Astrocyte (in vitro differentiated cells and primary cell): ENCODE measurements at regions not wholly inside any gene's neighbourhood (a gene's known extent, or its start where the extent isn't known, plus 50 kb on each side); places are given as distances from the start of the nearest gene placed in this dataset.

Source experiments
- DNase-seq: peaks from one replicate; pipeline ENCODE4 v3.0.0-alpha.2; 2010; ENCODE audit warnings: low read depth
- FAIRE-seq: peaks from 2 replicates; lab custom pipeline; 2011; peaks lifted over from hg19 to GRCh38; lab: Jason Lieb, UNC
- H2AFZ ChIP-seq: 2 replicates; pipeline ENCODE4 v1.6.0; 2012; ENCODE audit warnings: low read depth, low read length, inconsistent platforms
- H3K27ac ChIP-seq: 2 replicates; pipeline ENCODE4 v1.5.1; 2011; ENCODE audit warnings: low read depth, low read length, inconsistent platforms
- H3K27me3 ChIP-seq: 2 replicates; pipeline ENCODE4 v1.6.0; 2011; ENCODE audit warnings: low read length, inconsistent platforms; ENCODE audit not compliant: insufficient read depth
- H3K36me3 ChIP-seq: 2 replicates; pipeline ENCODE4 v1.5.1; 2011; ENCODE audit warnings: low read length, inconsistent platforms; ENCODE audit not compliant: insufficient read depth
- H3K4me1 ChIP-seq: 2 replicates; pipeline ENCODE4 v1.5.1; 2011; ENCODE audit warnings: low read length, inconsistent platforms; ENCODE audit not compliant: insufficient read depth
- H3K4me2 ChIP-seq: 2 replicates; pipeline ENCODE4 v1.6.0; 2012; ENCODE audit warnings: low read length, inconsistent platforms
- H3K4me3 ChIP-seq: 2 replicates; pipeline ENCODE4 v1.5.1; 2011; ENCODE audit warnings: low read depth, mild to moderate bottlenecking, low read length, inconsistent platforms; ENCODE audit not compliant: insufficient read depth
- H3K79me2 ChIP-seq: 2 replicates; pipeline ENCODE4 v1.6.0; 2012; ENCODE audit warnings: mild to moderate bottlenecking, low read length, inconsistent platforms; ENCODE audit not compliant: insufficient read depth
- H3K9ac ChIP-seq: 2 replicates; pipeline ENCODE4 v1.6.0; 2012; ENCODE audit warnings: mild to moderate bottlenecking, low read length, inconsistent platforms
- H3K9me3 ChIP-seq: 2 replicates; pipeline ENCODE4 v1.5.1; 2012; ENCODE audit warnings: low read depth, mild to moderate bottlenecking, low read length, inconsistent platforms; ENCODE audit not compliant: insufficient read depth
- H4K20me1 ChIP-seq: 2 replicates; pipeline ENCODE4 v1.6.0; 2012; ENCODE audit warnings: low read length, inconsistent platforms; ENCODE audit not compliant: insufficient read depth
- H3K27ac Mint-ChIP-seq: one replicate; pipeline ENCODE4 v1.8.0; 2021; ENCODE audit warnings: mild to moderate bottlenecking, mixed read lengths; ENCODE audit not compliant: unreplicated experiment
- H3K27me3 Mint-ChIP-seq: one replicate; pipeline ENCODE4 v1.8.0; 2021; ENCODE audit warnings: low read depth, mixed read lengths; ENCODE audit not compliant: unreplicated experiment
- H3K36me3 Mint-ChIP-seq: one replicate; pipeline ENCODE4 v1.8.0; 2021; ENCODE audit warnings: low read depth, mixed read lengths; ENCODE audit not compliant: unreplicated experiment
- H3K4me1 Mint-ChIP-seq: one replicate; pipeline ENCODE4 v1.8.0; 2021; ENCODE audit warnings: low read depth, mixed read lengths; ENCODE audit not compliant: unreplicated experiment
- H3K4me3 Mint-ChIP-seq: one replicate; pipeline ENCODE4 v1.8.0; 2021; ENCODE audit warnings: mild to moderate bottlenecking, moderate library complexity, mixed read lengths; ENCODE audit not compliant: unreplicated experiment
- H3K9me3 Mint-ChIP-seq: one replicate; pipeline ENCODE4 v1.8.0; 2021; ENCODE audit warnings: mild to moderate bottlenecking, mixed read lengths; ENCODE audit not compliant: unreplicated experiment
- EZH2 ChIP-seq: IDR thresholded peaks from 2 replicates; pipeline ENCODE4 v1.6.1; 2012; ENCODE audit warnings: mild to moderate bottlenecking, low read length, inconsistent platforms; ENCODE audit not compliant: insufficient read depth
- TF ChIP-seq, protein P1 (sequence below): IDR thresholded peaks from 2 replicates; pipeline ENCODE4 v1.5.1; 2011; ENCODE audit warnings: low read depth, mild to moderate bottlenecking, inconsistent platforms, low read length, moderate library complexity; ENCODE audit not compliant: insufficient read depth

DNA sequence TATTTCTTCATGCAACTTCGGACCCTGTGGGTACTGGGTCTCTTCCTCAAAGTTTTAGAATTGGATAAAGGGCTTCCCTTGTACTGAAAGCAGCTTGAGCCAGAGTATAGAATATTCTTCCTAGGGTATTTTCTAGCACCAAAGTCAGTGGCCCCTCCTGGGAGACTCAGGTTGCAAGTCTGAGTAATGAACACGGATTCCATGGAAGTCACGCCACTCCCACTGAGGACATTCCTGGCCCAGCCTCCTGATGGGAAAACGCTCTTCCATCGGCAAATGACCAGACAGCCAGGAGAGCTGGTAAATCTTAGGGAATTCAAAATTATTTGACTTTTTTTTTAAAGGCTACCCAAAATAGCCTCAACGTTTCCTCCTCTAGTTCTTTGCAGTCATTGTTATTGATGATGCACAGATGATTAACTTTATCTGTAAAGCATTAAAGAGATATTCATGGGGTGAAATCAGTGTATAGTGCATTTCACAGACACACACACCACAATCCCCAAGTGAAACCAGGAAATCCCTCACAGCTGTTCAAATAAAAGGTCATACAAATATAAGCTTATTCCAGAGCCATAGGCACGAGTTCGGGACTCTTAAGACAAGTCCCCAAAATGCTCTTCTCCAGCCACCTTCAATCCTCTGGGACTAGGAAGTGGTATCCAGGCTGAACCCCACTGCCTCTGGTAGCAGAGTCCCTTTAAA lies 248.8 kb downstream of the SOD2 start:
- no peaks in the 10 kb centered on the region for H3K9me3 ChIP-seq
- H3K4me1 Mint-ChIP-seq, result peaks cover 9% of the 10 kb centered on the region
- H3K4me3 ChIP-seq, result no peak overlapping the region
- no peaks in the 10 kb centered on the region for H3K36me3 ChIP-seq
- H3K9me3 Mint-ChIP-seq, result peaks cover 12% of the 10 kb centered on the region
- no peak for TF ChIP-seq EZH2
- TF ChIP-seq, protein P1, sequence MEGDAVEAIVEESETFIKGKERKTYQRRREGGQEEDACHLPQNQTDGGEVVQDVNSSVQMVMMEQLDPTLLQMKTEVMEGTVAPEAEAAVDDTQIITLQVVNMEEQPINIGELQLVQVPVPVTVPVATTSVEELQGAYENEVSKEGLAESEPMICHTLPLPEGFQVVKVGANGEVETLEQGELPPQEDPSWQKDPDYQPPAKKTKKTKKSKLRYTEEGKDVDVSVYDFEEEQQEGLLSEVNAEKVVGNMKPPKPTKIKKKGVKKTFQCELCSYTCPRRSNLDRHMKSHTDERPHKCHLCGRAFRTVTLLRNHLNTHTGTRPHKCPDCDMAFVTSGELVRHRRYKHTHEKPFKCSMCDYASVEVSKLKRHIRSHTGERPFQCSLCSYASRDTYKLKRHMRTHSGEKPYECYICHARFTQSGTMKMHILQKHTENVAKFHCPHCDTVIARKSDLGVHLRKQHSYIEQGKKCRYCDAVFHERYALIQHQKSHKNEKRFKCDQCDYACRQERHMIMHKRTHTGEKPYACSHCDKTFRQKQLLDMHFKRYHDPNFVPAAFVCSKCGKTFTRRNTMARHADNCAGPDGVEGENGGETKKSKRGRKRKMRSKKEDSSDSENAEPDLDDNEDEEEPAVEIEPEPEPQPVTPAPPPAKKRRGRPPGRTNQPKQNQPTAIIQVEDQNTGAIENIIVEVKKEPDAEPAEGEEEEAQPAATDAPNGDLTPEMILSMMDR, result no peak
- H3K36me3 Mint-ChIP-seq, result no peaks in the 10 kb centered on the region
- no peak overlapping the region for H3K27ac ChIP-seq
- no peaks in the 10 kb centered on the region for H3K79me2 ChIP-seq
- H3K4me2 ChIP-seq, result no peak overlapping the region
- DNase-seq (no peak), FAIRE-seq (no peak)
- H3K27me3 ChIP-seq, result no peaks in the 10 kb centered on the region
- H3K4me3 Mint-ChIP-seq, result no peak overlapping the region
- no peak overlapping the region for H2AFZ ChIP-seq
- H3K4me1 ChIP-seq, result no peaks in the 10 kb centered on the region
- H3K27me3 Mint-ChIP-seq, result peaks cover 14% of the 10 kb centered on the region
- no peaks in the 10 kb centered on the region for H4K20me1 ChIP-seq
- H3K27ac Mint-ChIP-seq, result no peak overlapping the region
- no peak overlapping the region for H3K9ac ChIP-seq

DNA sequence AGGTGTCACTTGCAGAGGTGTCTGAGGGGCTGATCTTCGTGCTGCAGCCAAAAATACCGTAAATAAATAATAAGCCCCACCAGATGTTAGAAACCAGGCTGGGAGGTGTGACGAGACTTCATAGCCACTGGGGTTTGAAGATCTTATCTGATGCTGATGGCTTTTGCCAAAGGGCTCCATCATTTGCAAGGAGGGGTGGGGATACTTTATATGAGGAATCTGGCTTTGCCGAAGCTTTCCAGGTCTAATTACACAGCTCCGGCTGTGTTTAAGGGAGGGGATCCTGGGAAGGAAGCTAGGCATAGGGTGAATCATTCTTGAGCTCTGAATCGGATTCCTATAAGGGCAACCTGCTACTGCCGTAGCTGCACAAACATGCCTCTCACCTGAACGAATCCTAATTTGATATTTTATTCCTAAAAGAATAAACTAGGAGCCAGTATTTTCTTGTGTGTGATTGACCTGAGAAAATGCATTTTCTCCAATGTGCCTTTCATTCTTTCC lies 249.6 kb downstream of the SOD2 start:
- H4K20me1 ChIP-seq, result no peaks in the 10 kb centered on the region
- H3K9me3 ChIP-seq, result no peaks in the 10 kb centered on the region
- no peaks in the 10 kb centered on the region for H3K79me2 ChIP-seq
- no peak overlapping the region for H2AFZ ChIP-seq
- DNase-seq, result no peak
- H3K4me2 ChIP-seq, result no peak overlapping the region
- no peaks in the 10 kb centered on the region for H3K27me3 ChIP-seq
- H3K9me3 Mint-ChIP-seq, result peaks cover 12% of the 10 kb centered on the region
- H3K27me3 Mint-ChIP-seq, result peaks cover 18% of the 10 kb centered on the region
- H3K9ac ChIP-seq, result no peak overlapping the region
- H3K27ac ChIP-seq, result no peak overlapping the region
- peaks cover 9% of the 10 kb centered on the region for H3K4me1 Mint-ChIP-seq
- H3K36me3 ChIP-seq, result no peaks in the 10 kb centered on the region
- no peak overlapping the region for H3K4me3 ChIP-seq
- no peak overlapping the region for H3K27ac Mint-ChIP-seq
- TF ChIP-seq EZH2, result no peak
- TF ChIP-seq, protein P1, result no peak
- H3K4me1 ChIP-seq, result no peaks in the 10 kb centered on the region
- H3K4me3 Mint-ChIP-seq, result no peak overlapping the region
- no peaks in the 10 kb centered on the region for H3K36me3 Mint-ChIP-seq
- no peak for FAIRE-seq

DNA sequence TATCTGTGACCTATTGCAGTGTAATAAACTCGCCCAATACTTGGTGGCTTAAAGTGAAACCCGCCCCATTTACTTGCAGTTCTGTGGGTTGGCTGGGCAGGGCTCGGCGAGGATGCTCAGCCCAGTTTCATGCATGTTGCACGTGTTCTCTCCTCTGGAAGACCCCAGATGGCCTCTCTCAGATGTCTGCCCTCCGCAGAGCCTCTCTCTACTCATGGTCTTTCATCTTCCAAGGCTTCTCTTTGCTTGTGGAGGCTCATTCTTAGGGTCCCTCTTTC lies 251.4 kb downstream of the SOD2 start:
- Histone ChIP-seq H3K9ac (no peak overlapping the region), H3K9me3 (no peaks in the 10 kb centered on the region), H3K79me2 (no peaks in the 10 kb centered on the region), H3K4me3 (no peak overlapping the region), H2AFZ (no peak overlapping the region), H4K20me1 (no peaks in the 10 kb centered on the region), H3K36me3 (no peaks in the 10 kb centered on the region), H3K4me1 (no peaks in the 10 kb centered on the region), H3K27me3 (no peaks in the 10 kb centered on the region), H3K27ac (no peak overlapping the region), H3K4me2 (no peak overlapping the region)
- TF ChIP-seq, protein P1, result no peak
- no peak for TF ChIP-seq EZH2
- Mint-ChIP-seq H3K27ac (no peak overlapping the region), H3K36me3 (no peaks in the 10 kb centered on the region), H3K9me3 (peaks cover 12% of the 10 kb centered on the region), H3K4me3 (no peak overlapping the region), H3K27me3 (peaks cover 17% of the 10 kb centered on the region), H3K4me1 (peaks cover 11% of the 10 kb centered on the region)
- DNase-seq (no peak), FAIRE-seq (no peak)
